MM.1S (cell line): ENCODE measurements at regions not wholly inside any gene's neighbourhood (a gene's known extent, or its start where the extent isn't known, plus 50 kb on each side); places are given as distances from the start of the nearest gene placed in this dataset.

ENCODE experiments used
- DNase-seq: peaks from one replicate; pipeline ENCODE4 v3.0.0-alpha.2; 2015
- H2AFZ ChIP-seq: fragments of 300-600 bp; sonication (generic); 2 replicates; pipeline ENCODE4 v1.6.0; 2016; ENCODE audit warnings: antibody characterized with exemption, low read length
- H3F3A ChIP-seq: fragments of 300-600 bp; sonication (generic); 2 replicates; pipeline ENCODE4 v1.6.1; 2016; ENCODE audit warnings: mild to moderate bottlenecking, antibody characterized with exemption, low read length, moderate library complexity, mixed read lengths; ENCODE audit not compliant: insufficient read depth
- H3K27ac ChIP-seq: fragments of 300-600 bp; sonication (generic); 2 replicates; pipeline ENCODE4 v1.5.1; 2016; ENCODE audit warnings: mild to moderate bottlenecking, low read length
- H3K27me3 ChIP-seq: fragments of 300-600 bp; sonication (generic); replicated peaks from 2 replicates; pipeline ENCODE4 v1.6.0; 2016; ENCODE audit warnings: low read length; ENCODE audit not compliant: insufficient read depth
- H3K36me3 ChIP-seq: fragments of 300-600 bp; sonication (generic); replicated peaks from 2 replicates; pipeline ENCODE4 v1.6.1; 2016; ENCODE audit warnings: mild to moderate bottlenecking, low read length, mixed read lengths; ENCODE audit not compliant: insufficient read depth
- H3K4me1 ChIP-seq: fragments of 300-600 bp; sonication (generic); 2 replicates; pipeline ENCODE4 v1.6.1; 2016; ENCODE audit warnings: low read length, mixed read lengths
- H3K4me2 ChIP-seq: fragments of 300-600 bp; sonication (generic); 2 replicates; pipeline ENCODE4 v1.6.0; 2016; ENCODE audit warnings: low read depth, low read length
- H3K4me3 ChIP-seq: fragments of 300-600 bp; sonication (generic); 2 replicates; pipeline ENCODE4 v1.5.1; 2016; ENCODE audit warnings: low read length, mixed read lengths
- H3K79me2 ChIP-seq: fragments of 300-600 bp; sonication (generic); 2 replicates; pipeline ENCODE4 v1.6.1; 2016; ENCODE audit warnings: mixed run types, low read length, mixed read lengths
- H3K9ac ChIP-seq: fragments of 300-600 bp; sonication (generic); 2 replicates; pipeline ENCODE4 v1.6.1; 2016; ENCODE audit warnings: low read length, mixed read lengths
- H3K9me2 ChIP-seq: fragments of 300-600 bp; sonication (generic); replicated peaks from 2 replicates; pipeline ENCODE4 v1.6.1; 2016; ENCODE audit warnings: mild to moderate bottlenecking, low read length, mixed read lengths; ENCODE audit not compliant: insufficient read depth
- H3K9me3 ChIP-seq: fragments of 300-600 bp; sonication (generic); replicated peaks from 2 replicates; pipeline ENCODE4 v1.6.1; 2016; ENCODE audit warnings: mild to moderate bottlenecking, low read length, mixed read lengths; ENCODE audit not compliant: insufficient read depth
- H4K20me1 ChIP-seq: fragments of 300-600 bp; sonication (generic); 2 replicates; pipeline ENCODE4 v1.6.1; 2016; ENCODE audit warnings: mild to moderate bottlenecking, low read length, moderate library complexity, mixed read lengths; ENCODE audit not compliant: insufficient read depth
- EZH2 ChIP-seq: fragments of 300-600 bp; sonication (generic); optimal IDR thresholded peaks from 2 replicates; pipeline ENCODE3; 2017; ENCODE audit warnings: low read depth, mild to moderate bottlenecking, antibody characterized with exemption, low read length, mixed read lengths
- EZH2phosphoT487 ChIP-seq: fragments of 300-600 bp; sonication (generic); IDR thresholded peaks from 2 replicates; pipeline ENCODE4 v1.6.1; 2018; ENCODE audit warnings: antibody characterized with exemption, low read length
- TF ChIP-seq, protein P1 (sequence below): fragments of 300-600 bp; sonication (generic); IDR thresholded peaks from 2 replicates; pipeline ENCODE4 v1.5.1; 2016; ENCODE audit warnings: antibody characterized with exemption, low read length, mixed read lengths

DNA sequence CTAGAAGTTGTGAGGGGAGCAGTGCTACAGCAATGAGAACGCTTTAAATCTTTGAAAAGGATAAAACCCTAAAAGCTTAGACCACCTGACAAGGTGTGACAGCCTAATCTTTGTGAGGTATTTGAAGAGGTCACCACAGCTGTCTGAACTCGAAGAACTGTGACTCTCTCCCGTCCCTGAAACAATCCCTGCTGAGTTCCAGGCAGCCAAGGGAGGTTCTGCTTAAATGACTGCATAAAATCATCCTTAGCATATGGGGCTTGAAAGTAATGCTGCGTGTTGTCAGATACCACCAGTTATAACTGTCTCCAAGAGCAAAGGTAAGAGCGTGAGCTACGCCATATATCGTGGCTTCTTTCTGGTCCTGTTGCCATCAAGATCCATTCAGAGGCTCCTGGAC is 696.3 kb downstream of the PCDH7 start:
- no peak for DNase-seq
- H3K79me2 ChIP-seq, result no peaks in the 10 kb centered on the region
- H2AFZ ChIP-seq, result no peak overlapping the region
- H3K4me3 ChIP-seq, result no peak overlapping the region
- H3K9me3 ChIP-seq, result no peaks in the 10 kb centered on the region
- no peaks in the 10 kb centered on the region for H3K27me3 ChIP-seq
- no peaks in the 10 kb centered on the region for H3K36me3 ChIP-seq
- no peak overlapping the region for H3K9ac ChIP-seq
- H3K9me2 ChIP-seq, result no peaks in the 10 kb centered on the region
- TF ChIP-seq, protein P1, sequence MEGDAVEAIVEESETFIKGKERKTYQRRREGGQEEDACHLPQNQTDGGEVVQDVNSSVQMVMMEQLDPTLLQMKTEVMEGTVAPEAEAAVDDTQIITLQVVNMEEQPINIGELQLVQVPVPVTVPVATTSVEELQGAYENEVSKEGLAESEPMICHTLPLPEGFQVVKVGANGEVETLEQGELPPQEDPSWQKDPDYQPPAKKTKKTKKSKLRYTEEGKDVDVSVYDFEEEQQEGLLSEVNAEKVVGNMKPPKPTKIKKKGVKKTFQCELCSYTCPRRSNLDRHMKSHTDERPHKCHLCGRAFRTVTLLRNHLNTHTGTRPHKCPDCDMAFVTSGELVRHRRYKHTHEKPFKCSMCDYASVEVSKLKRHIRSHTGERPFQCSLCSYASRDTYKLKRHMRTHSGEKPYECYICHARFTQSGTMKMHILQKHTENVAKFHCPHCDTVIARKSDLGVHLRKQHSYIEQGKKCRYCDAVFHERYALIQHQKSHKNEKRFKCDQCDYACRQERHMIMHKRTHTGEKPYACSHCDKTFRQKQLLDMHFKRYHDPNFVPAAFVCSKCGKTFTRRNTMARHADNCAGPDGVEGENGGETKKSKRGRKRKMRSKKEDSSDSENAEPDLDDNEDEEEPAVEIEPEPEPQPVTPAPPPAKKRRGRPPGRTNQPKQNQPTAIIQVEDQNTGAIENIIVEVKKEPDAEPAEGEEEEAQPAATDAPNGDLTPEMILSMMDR, result no peak
- no peak for TF ChIP-seq EZH2phosphoT487
- no peak for TF ChIP-seq EZH2
- no peaks in the 10 kb centered on the region for H3F3A ChIP-seq
- H3K4me1 ChIP-seq, result no peaks in the 10 kb centered on the region
- no peak overlapping the region for H3K27ac ChIP-seq
- no peaks in the 10 kb centered on the region for H4K20me1 ChIP-seq
- H3K4me2 ChIP-seq, result no peak overlapping the region

DNA sequence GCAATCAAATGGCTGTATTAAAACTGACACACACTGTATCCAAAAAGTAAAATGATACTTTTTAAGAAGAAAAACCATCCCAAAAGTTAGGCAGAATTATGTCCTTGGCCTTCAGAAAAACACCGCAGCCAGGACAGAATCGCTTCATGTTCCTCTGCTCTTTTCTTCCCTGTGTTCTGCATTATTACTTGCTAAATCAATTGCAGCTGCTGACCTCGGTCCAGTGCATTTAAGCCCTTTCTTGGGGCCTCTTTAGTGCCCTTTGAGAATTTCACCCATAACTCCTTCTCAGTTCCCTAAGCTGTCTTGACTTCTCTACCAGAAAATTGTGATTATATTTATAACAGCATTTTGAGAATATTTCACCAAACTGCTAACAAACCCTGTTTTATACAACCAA is 696.9 kb downstream of the PCDH7 start:
- Histone ChIP-seq H3K9ac (no peak overlapping the region), H3K9me3 (no peaks in the 10 kb centered on the region), H3K4me2 (no peak overlapping the region), H3K4me1 (no peaks in the 10 kb centered on the region), H3K79me2 (no peaks in the 10 kb centered on the region), H2AFZ (no peak overlapping the region), H3K36me3 (no peaks in the 10 kb centered on the region), H3K27me3 (no peaks in the 10 kb centered on the region), H3K27ac (no peak overlapping the region), H3K4me3 (no peak overlapping the region), H3K9me2 (no peaks in the 10 kb centered on the region), H3F3A (no peaks in the 10 kb centered on the region), H4K20me1 (no peaks in the 10 kb centered on the region)
- TF ChIP-seq EZH2, result no peak
- TF ChIP-seq, protein P1, result no peak
- TF ChIP-seq EZH2phosphoT487, result no peak
- DNase-seq, result no peak

DNA sequence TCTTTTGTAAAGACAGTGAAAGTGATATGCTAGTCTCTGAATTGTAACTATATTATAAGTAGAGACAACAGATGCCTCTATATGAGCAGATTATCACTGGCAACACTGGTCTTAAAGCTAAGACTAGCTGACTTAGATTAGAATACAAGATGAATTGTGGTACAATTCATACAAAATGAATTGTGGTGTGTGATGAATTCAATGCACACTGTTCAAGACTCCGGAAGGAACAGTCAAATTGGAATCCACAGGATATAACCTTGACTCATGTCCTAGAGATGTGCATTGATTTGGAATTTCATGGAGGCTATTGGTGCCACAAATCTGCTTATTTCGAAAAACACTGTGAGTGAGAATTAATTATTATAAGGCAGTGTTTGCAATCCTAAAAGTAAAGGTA is 701.8 kb downstream of the PCDH7 start:
- Histone ChIP-seq H3K27ac (no peak overlapping the region), H3K9ac (no peak overlapping the region), H3K9me2 (no peaks in the 10 kb centered on the region), H3K4me2 (no peak overlapping the region), H3K79me2 (no peaks in the 10 kb centered on the region), H3K27me3 (no peaks in the 10 kb centered on the region), H2AFZ (no peak overlapping the region), H3K9me3 (no peaks in the 10 kb centered on the region), H4K20me1 (no peaks in the 10 kb centered on the region), H3K4me1 (no peaks in the 10 kb centered on the region), H3K36me3 (no peaks in the 10 kb centered on the region), H3K4me3 (no peak overlapping the region), H3F3A (no peaks in the 10 kb centered on the region)
- TF ChIP-seq, protein P1, result no peak
- no peak for TF ChIP-seq EZH2
- TF ChIP-seq EZH2phosphoT487, result no peak
- no peak for DNase-seq

DNA sequence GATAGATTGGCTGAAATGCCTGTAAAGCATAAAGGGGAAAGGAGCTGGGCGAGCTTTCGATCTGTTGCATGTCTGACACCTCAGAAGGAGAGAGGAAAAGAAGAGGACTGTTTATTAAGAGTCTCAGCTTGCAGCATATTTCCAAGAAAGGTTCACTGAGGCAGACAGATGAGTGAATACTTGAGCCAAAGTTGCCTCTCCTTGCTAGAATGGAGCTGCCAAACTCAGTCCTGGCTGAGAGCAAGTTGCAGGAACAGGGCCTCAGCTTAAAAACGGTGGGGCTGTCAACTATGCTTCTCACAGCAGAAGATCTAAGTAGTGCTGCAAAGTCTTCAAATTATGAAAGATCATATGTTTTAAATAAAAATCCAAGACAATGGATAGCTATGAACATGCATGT is 707.5 kb downstream of the PCDH7 start:
- Histone ChIP-seq H3K4me1 (no peaks in the 10 kb centered on the region), H4K20me1 (no peaks in the 10 kb centered on the region), H3K27ac (no peak overlapping the region), H3K9me3 (no peaks in the 10 kb centered on the region), H3K4me2 (no peak overlapping the region), H3F3A (no peaks in the 10 kb centered on the region), H3K79me2 (no peaks in the 10 kb centered on the region), H3K9ac (no peak overlapping the region), H3K4me3 (no peak overlapping the region), H3K9me2 (no peaks in the 10 kb centered on the region), H3K27me3 (no peaks in the 10 kb centered on the region), H3K36me3 (no peaks in the 10 kb centered on the region), H2AFZ (no peak overlapping the region)
- TF ChIP-seq EZH2 (no peak), EZH2phosphoT487 (no peak)
- TF ChIP-seq, protein P1, result no peak
- DNase-seq, result no peak
